ENCODE measurements at regions not wholly inside any gene's neighbourhood (a gene's known extent, or its start where the extent isn't known, plus 50 kb on each side); places are given as distances from the start of the nearest gene placed in this dataset.
"Not testable (repeated sequence)": the region's sequence is repeated elsewhere in the genome, so short reads cannot be mapped to it uniquely, and the experiment has no call there.

DNA sequence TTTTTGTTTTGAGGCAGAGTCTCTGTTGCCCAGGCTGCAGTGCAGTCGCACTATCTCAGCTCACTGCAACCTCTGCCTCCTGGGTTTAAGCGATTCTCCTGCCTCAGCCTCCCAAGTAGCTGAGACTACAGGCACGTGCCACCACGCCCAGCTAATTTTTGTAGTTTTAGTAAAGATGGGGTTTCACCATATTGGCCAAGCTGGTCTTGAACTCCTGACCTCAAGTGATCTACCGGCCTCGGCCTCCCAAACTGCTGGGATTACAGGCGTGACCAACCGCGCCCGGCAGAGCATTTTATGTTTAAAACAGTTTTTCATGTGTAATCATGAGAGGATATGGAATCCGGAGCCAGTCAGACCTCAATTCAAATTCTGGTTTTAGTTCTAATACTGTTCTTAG is 94.0 kb upstream of the CHD2 start:
- DNase-seq: not testable (repeated sequence)

DNA sequence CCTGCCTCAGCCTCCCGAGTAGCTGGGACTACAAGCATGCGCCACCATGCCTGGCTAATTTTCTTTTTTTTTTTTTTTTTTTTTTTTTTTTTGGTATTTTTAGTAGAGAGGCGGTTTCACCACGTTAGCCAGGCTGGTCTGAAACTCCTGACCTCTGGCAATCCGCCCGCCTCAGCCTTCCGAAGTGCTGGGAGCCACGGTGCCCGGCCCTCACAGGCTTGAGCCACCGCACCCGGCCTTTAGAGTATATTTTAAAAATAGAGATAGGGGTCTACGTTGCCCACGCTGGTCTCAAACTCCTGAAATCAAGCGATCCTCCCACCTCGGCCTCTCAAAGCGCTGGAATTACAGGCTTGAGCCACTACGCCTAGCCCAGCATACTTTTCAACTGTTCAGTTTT is 93.4 kb upstream of the CHD2 start:
- no peak for DNase-seq

DNA sequence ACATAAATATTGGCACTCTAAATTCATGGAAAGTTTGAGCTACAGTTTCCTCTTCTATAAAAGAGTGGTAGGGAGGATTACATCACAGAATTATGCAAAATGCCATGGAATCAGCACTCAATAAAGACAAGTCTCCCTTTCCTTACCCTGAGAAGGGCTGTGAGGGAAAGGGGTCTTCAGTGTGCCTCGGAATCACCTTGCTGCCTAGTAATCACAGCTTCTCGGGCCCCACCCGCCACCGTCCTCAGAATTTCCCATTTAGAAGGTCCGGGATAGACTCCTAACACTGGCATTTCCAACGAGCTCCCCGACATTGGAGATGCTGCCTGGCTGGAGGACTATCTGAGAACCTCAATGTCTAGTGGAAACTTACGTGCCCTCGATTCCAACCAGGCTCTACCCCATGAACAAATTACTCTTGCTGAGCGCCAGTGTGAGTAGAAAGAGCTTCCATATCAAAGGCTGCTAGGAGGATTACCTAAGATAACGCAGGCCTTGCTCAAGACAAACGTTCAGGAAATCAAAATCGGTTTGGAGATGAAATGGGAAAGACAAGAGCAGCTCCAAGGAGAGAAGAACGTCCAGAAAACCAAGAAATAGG is 92.1 kb upstream of the CHD2 start:
- DNase-seq: peak in 1 of 2 donors; percentile 39

DNA sequence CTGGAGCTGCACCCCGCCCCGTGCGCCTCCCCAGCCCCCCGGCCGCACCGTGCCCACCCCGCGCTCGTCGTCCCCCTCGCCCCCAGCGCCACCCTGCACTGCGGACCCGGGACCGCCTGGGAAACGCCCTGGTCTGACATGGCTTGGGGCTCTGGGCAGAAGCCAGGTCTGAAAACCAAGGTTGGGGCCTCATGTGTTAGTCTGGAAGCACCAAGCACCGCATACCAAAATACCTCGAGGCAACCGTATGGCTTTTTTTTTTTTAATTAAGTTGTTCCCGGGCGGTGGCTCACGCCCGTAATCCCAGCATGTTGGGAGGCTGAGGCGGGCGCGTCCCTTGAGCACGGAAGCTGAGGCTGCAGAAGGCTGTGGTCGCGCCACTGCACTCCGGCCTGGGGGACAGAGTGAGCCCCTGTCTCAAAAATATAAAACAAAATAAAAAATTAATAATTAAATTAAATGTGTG is 91.5 kb upstream of the CHD2 start:
- peak in 1 of 2 donors; percentile 16 for DNase-seq

DNA sequence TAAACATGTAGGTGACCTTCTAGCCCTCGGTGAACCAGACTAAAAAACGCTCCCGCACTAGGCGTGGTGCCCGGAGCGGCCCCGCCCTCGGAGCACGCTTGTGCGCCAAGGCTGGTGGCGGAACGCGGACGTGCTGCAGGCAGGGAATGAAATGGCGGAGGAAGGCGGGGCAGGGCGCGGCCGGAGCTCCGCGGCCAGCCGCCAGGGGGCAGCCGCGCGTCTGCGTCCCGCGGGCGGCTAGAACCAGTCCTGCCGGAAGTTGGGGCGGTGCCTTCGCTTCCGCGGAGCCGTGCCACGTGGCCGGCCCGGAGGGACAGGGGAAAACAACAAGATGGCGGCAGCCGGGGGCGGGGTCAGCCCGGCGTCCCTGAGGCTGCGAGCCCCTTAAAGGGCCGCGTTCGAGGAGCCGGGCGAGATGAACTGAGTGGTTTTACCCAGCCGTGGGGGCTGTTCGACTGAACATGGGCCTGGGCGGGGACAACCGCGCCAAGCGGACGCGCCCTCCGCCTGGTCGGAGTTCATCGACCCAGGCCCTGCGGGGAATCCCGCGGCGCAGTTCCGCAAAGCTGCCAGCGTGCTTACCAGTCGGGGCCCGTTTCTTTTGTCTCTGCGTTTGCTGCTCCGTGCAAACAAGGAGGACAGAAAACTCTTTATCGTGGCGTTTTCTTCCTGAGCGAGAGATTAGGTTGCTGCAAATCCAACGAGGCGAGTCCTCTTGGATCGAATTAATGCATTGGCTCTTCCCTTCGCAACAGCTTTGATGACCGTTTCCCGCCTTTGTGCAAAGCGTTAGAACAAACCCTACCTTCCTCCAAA is 90.9 kb upstream of the CHD2 start:
- DNase-seq: peak; percentile 98 to 99

DNA sequence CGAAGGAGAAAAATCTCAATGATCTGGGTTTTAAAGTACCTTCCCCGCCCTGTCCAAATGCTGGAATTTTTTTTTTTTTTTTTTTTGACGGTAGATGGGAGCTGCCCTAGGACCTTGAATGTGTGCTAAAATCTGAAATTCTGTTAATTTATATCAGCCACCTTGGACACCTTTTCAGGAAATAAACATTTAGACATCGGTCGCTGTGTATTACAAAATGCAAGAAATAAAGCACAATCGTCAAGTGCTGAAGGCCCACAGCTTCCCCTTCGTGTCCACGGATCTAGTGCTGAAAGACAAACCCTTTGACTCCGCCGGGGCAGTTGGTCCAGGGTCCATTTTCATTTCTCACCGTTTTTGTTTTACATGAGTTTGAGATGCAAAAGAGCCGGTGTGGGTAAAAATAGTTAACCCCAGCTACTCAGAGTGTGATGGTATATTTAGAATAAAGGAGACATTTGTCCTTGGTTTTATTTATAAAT is 90.2 kb upstream of the CHD2 start:
- DNase-seq: peak; percentile 52 to 54

DNA sequence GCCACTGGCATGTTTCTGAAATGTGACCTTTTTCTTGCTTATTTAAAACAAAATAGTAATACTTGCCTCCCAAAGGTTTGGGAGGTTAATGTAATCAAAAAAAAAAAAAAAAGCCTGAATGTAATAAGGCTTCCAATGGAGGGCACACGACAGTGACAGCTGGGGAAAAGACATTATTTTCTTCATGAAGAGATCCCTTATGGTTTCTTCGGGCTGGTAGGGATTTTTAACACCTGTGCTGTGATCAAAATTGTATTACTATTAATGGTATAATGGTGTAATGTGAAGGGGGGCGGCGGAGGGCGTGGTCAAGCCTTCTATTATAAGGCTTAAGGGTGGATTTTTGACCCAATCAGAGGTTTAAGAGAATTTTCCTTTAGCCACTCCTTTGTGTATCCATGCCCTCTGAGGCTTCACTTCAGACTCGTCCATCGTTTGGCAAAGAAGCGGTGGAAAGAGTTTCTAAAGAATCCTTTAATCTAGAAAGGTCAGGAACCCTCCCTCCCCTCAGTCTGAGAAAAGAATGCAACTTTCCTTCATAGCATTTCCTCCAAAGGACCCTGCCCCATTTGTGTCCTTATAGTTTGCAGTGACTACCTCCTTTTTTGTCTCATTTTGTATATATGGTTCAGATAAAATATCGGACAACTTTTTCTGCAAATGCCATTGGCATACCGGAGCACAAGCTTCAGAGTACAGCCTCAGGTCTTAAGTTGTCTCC is 89.5 kb upstream of the CHD2 start:
- peak; percentile 45 to 53 for DNase-seq

DNA sequence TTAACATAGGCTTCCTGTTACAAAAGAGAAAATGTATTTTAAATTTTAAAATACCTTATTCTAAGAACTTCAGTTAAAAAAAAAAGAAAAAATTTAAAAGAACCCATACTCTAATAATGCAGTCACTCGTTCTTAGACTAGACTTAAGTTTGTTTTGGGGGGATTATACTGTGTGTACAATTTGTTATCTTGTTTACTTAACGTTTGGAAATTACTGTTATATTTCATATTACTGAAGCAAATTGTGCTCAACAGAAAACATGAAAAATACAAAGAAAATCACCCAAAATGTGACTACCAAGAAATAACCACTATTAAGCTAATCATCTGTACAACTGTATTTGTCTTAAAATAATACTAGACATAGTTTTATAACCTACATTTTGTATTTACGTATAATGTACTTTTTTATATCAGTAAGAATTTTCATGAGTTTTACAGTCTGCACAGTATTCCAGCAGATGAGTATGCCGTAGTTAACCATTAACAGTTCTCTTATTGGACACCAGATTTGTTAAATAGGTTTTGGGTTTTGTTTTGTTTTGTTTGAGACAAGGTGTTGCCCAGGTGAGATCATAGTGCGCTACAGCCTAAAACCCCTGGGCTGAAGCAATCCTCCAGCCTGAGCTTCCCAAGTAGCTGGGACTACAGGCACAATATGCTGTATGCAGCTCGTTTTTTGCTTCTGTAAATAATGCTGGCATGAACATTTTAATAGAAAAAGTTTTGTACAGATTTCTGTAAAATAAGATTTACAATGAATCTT is 88.8 kb upstream of the CHD2 start:
- DNase-seq: peak; percentile 43 to 62

DNA sequence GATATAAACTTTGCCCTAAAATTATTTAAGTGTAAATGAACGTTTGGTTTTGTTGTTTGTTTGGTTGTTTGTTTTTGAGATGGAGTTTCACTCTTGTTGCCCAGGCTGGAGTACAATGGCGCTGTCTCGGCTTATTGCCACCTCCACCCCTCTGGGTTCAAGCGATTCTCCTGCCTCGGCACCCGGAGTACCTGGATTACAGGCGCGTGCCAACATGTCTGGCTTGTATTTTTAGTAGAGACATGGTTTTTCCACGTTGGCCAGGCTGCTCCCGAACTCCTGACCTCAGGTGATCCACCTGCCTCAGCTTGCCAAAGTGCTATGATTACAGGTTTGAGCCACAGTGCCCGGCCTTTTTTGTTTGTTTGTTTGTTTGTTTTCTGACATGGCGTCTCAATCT is 87.9 kb upstream of the CHD2 start:
- DNase-seq: no peak

DNA sequence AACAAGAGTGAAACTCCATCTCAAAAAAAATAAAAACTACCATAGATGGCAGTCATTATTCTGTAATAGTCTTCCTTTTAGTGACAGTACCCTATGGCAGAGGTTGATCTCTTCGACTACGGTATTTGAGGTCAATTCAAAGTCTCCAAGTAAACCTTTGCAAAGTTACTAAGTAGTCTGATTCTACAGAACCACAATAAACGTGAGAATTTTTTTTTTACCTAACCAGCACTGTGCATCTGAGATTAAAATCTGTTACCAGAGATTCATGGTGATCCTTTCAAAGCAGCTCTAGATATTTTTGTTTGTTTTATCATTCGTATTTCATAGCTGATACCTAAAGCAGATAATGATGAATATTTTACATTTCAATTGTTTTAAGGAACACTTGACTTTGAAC is 86.6 kb upstream of the CHD2 start:
- peak in 1 of 2 donors; percentile 86 for DNase-seq

DNA sequence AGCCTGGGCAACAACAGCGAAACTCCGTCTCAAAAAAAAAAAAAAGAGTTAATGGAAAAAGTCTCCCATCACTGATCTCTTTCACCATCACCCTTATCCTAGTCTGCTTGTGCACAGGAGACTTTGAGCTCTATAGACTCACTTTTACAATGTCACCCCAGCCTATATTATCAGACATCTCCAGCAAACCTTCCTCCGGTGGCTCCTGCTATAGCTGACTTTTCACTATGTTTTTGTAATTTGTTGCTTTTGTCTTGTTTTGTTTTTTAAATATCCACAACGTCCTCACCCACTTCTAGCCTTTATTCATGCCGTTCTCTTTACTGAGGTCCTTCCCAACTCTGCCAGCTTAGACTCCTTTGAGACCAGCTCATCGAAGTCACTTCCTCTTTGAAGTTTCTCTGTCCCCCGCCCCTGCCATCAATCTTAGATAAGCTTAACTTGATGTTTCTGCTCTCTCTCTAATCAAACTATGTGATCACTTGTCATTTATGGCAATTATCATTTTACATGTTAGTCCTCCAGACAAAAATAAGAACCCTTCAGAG is 82.7 kb upstream of the CHD2 start:
- DNase-seq: peak; percentile 24 to 27

DNA sequence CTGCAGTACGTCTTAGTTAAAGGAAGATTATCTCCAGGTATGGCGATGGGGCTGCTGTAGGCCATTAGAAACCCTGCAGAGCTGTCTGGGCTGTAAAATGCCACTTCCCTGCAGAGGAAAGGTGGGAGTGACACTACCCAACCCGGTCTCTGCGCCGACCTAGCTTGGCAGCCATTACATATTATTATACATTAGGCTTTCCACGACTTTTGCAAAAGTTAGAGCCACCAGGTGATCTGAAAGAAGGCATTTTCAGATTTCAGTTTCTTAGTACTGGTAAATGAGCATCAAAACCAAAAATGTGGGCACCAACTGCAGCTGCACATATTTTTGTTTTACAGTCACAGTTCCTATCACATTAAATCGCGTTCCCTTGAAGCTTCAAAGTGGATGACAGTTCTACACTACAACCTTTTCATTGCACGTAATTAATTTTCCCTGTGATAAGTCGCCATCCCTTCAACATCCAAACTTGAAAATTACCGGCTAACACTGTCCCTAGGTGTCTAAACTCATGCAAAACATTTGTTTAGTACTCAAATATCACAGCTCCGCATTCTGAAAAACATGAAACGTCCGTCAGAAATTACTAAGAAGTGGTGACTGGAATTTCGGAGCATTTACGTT is 81.4 kb upstream of the CHD2 start:
- peak in 1 of 2 donors; percentile 10 for DNase-seq

DNA sequence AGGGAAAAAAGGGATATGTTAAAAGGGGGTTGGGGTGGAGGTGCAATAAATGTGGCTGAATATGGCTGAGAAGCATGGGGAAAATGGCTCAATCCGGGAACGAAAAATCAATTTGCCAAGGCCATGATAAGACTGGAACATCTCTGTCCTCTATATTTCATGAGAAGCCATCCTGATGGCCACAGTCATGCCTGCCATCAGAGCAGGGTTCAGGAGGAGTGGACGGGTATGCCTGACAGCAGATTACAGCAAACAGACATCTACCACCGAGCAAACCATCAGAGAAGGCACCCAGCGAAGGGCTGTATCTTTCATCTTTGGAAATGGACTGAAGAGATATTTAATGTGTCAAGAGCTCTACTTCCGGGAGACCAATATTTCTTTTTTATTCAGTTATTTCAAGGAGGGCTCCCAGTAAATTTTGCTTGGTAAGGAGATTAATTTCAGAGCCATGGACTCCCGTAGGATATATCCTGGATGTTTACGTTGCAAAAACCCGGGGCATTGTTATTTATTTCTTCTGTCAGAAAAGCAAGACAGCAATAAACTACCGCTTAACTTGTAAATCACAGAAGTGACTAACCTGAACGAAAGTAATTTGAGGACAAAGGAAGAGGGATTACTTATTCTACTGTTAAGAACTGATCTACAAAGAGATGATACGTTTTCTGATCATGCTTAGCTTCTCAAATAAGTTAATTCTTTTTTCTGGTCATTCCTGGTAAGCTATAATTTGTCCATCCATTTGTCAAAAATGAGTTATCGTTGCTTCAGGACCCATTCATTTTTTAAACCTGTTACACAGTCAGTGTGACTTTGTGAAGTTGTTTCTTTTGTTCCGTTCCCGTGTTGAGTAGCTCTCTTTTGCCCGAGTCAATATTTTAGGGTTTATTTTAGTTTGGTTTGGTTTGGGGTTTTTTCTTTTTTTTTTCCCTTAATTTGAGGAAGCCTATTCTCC is 80.6 kb upstream of the CHD2 start:
- peak in 1 of 2 donors; percentile 27 for DNase-seq

DNA sequence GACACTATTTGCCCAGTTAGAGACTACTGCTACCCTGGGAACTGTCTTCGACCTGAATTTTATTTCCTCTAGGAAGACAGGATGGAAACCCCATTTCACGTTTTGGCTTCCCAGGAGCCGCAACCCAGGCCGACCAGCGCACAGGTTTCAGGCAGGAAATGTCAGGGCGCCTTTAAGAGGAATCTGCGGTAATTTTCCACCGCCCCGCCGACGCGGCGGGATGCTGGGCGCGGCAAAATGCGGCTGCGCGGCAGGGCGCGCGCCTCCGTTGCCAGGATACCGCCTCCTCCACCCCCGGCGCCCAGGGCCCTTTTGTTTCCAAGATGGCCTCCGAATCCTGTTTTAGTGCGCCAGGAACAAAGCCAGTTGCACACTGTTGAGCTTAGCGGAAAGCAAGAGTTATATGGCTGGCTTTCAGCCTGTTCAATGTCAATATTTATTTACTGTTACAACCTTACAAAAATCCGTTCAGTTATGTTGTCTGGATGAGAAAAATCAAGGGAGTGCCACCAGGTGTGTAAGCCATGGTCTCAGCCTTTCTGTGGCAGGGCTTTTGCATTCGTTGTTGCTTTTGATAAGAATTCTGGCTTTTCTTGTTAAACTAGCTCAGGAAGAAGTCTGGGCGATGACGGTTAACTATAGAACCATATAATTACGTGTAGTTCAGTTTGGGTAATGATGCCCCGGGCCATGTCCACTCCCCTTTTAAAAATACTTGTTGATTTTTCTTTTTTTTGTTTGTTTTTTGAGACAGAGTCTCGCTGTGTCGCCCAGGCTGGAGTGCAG is 79.7 kb upstream of the CHD2 start:
- DNase-seq: peak; percentile 86 to 88

DNA sequence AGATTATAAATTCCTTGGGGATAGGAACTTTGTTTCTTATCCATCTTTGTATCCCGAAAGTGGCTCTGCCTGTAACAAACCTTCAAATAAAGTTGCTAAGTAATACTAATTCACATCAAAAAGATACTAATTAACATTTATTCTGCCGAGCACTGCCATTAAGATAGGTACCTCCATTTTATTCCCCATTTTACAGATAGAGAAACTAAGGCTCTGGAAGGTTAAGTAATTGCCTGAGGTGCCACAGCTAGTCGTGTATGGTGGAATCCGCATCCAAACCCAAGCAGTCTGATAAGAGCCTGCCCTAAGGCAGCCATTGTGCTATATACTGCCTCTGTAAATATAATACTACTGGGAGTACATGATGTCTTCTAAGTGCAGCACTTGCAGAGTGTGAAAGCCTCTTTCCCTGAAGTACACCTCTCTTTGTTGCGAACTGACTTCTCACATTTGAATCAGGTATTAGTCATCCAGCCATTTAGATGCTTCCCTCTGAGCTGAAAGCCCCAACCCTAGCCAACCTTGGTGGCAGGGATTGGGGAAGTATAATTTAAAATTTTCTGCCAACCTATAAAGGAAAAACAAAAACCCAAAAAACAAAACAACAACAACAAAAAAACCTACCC is 78.5 kb upstream of the CHD2 start:
- DNase-seq: no peak

DNA sequence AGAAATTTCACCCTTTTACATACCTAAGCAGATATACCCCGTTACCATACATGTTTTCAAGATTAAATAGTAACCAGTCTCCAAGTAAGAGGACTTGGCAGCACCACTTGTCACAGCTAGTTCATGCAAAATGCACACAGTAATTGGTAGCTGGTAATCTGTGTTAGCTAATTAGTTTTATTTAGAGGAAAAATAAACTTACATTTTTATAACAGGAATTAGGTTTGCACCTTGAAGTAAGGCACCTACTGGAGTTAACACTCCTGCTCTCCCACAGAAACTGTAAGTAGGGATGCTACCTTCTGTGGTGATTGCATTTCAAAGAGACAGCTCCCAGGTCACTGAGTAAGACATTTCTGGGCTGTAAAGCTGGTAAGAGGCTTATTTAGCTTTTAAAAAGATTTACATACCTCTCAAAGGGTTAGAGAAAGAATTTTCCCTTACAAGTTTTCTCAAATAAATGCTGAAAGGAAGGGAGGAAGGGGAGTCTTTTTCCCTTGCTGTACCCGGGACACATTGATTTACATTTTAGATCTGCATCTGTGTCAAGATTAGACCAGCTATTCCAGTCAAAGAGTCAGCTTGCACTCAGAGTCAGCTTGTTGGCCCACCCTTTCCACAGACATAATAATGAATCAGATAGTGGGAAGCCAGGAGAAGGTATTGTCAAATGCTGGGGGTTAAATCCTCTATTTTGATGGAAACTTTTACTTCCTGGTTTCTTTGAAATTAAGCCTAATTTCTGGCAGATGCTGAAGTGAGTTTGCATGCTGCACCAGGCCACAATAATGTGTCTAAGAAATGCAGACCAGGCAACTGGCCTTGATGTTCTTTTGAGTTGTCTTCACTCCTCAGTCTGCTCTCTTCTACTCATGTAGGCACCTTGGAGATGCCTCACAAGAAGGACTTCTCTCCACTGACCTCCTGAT is 77.6 kb upstream of the CHD2 start:
- no peak for DNase-seq

DNA sequence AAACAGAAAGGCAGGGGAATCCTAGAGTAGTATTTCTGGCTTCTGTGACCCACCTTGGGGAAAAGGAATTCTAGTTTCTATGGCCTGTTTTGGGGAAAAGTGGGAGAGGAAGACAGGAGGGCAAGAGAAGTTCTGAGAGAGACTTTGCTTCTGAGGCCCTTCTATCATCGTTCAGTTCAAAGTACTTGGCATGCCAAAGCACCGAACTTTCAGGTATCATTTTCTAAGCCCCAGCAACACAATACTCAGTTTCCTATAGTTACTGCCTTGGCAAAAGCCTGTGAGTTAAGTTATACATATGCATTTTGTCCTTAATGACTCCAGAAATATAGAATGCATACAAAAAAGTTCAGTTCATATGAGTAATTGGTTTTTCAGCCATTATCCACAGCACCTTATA is 74.1 kb upstream of the CHD2 start:
- DNase-seq: no peak

DNA sequence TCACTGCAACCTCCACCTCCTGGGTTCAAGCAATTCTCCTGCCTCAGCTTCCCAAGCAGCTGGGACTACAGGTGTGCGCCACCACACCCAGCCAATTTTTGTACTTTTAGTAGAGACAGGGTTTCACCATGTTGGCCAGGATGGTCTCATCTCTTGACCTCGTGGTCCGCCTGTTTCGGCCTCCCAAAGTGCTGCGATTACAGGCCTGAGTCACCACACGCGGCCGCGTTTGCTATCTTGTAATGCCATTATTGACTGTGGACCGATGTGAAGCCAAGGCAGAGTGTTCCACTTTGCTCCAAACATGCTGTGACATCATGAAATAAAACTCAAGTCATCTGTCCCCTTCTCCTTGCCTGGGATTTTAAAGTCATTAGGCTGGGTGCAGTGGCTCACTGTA is 72.1 kb upstream of the CHD2 start:
- not testable (repeated sequence) for DNase-seq
